ENCODE measurements at regions not wholly inside any gene's neighbourhood (a gene's known extent, or its start where the extent isn't known, plus 50 kb on each side); places are given as distances from the start of the nearest gene placed in this dataset.

DNA sequence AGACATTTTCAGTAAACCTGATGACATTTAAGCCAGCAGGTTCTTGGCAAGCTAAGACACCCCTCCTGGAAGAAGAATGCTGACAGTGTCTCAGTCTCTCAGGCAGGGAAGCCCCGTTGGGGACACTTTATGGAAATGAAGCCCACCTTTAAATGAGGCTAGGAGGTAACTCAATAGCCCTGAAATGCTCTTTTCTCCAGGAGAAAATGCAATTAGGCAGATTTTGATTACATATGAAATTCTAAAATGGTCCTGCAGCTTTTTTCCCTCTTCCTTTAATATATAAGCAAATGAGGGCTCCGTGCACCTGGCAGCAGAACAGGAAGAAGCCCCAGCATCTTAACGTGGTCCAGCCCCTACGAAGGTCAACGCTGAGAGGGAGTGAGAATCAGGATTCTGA lies 65.8 kb upstream of the CHST15 start:
- H3K9me3 Mint-ChIP-seq (ENCODE audit: low read depth) = peaks cover 9% of the 10 kb centered on the region
- peaks cover 61% of the 10 kb centered on the region for H3K4me1 Mint-ChIP-seq (ENCODE audit: low read depth)
- H3K4me3 Mint-ChIP-seq (ENCODE audit: unreplicated experiment) = no peak overlapping the region
- TF ChIP-seq, protein P1, sequence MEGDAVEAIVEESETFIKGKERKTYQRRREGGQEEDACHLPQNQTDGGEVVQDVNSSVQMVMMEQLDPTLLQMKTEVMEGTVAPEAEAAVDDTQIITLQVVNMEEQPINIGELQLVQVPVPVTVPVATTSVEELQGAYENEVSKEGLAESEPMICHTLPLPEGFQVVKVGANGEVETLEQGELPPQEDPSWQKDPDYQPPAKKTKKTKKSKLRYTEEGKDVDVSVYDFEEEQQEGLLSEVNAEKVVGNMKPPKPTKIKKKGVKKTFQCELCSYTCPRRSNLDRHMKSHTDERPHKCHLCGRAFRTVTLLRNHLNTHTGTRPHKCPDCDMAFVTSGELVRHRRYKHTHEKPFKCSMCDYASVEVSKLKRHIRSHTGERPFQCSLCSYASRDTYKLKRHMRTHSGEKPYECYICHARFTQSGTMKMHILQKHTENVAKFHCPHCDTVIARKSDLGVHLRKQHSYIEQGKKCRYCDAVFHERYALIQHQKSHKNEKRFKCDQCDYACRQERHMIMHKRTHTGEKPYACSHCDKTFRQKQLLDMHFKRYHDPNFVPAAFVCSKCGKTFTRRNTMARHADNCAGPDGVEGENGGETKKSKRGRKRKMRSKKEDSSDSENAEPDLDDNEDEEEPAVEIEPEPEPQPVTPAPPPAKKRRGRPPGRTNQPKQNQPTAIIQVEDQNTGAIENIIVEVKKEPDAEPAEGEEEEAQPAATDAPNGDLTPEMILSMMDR (IDR thresholded peaks at IDR 0.05) = no peak
- H3K27ac Mint-ChIP-seq (ENCODE audit: unreplicated experiment) = no peak overlapping the region
- DNase-seq (ENCODE audit: low spot score) = no peak
- H3K36me3 Mint-ChIP-seq (ENCODE audit: low read depth) = peaks cover 3% of the 10 kb centered on the region
- H3K27me3 Mint-ChIP-seq (ENCODE audit: low read depth) = peaks cover 2% of the 10 kb centered on the region

DNA sequence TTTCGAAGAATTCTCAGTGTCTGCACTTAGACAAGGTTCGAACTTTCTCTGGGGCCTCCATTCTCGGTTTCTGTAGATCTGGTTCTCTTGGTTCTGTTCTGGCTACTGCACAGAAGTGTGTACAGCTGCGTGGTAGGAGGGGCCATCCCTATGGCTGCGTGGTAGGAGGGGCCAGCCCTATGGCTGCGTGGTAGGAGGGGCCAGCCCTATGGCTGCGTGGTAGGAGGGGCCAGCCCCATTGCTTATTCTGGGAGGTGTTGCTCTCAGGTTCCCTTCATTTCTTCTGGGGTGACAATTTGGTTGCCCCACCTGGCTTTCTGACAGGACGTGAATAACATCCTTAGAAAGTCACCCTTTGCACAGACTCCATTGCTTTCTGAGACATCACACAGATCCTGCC lies 65.2 kb upstream of the CHST15 start:
- TF ChIP-seq, protein P1 (IDR thresholded peaks at IDR 0.05) = no peak
- Mint-ChIP-seq H3K27me3 (ENCODE audit: low read depth) (peaks cover 2% of the 10 kb centered on the region), H3K9me3 (ENCODE audit: low read depth) (peaks cover 5% of the 10 kb centered on the region), H3K4me3 (ENCODE audit: unreplicated experiment) (no peak overlapping the region), H3K36me3 (ENCODE audit: low read depth) (peaks cover 3% of the 10 kb centered on the region), H3K4me1 (ENCODE audit: low read depth) (peaks cover 55% of the 10 kb centered on the region), H3K27ac (ENCODE audit: unreplicated experiment) (no peak overlapping the region)
- DNase-seq (ENCODE audit: low spot score) = no peak

DNA sequence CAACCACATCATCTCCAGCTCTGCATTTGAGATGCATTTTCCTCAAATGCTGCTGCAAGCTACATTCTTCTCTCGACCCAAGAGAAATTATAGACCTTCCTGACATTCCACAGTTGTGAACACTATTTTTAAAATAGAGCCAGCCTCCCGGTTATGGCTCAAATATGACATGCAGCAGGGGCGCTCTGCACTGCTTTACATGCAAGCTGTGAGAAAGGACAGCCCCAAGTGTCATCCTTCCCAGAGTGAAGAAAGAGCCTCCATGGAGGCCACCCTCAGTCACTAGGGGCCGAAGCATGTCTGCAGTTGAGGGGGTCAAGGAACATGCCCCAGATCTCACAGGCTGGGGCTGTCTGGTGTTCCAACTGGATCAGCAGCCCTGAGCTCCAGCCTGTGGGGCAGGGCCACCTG lies 63.9 kb upstream of the CHST15 start:
- H3K36me3 Mint-ChIP-seq (ENCODE audit: low read depth) = peaks cover 3% of the 10 kb centered on the region
- TF ChIP-seq, protein P1 (IDR thresholded peaks at IDR 0.05) = peak; percentile 60
- no peak for DNase-seq (ENCODE audit: low spot score)
- peaks cover 49% of the 10 kb centered on the region for H3K4me1 Mint-ChIP-seq (ENCODE audit: low read depth)
- peaks cover 2% of the 10 kb centered on the region for H3K27me3 Mint-ChIP-seq (ENCODE audit: low read depth)
- H3K4me3 Mint-ChIP-seq (ENCODE audit: unreplicated experiment) = no peak overlapping the region
- H3K9me3 Mint-ChIP-seq (ENCODE audit: low read depth) = peaks cover 5% of the 10 kb centered on the region
- peak overlapping the region; percentile 93 for H3K27ac Mint-ChIP-seq (ENCODE audit: unreplicated experiment)

DNA sequence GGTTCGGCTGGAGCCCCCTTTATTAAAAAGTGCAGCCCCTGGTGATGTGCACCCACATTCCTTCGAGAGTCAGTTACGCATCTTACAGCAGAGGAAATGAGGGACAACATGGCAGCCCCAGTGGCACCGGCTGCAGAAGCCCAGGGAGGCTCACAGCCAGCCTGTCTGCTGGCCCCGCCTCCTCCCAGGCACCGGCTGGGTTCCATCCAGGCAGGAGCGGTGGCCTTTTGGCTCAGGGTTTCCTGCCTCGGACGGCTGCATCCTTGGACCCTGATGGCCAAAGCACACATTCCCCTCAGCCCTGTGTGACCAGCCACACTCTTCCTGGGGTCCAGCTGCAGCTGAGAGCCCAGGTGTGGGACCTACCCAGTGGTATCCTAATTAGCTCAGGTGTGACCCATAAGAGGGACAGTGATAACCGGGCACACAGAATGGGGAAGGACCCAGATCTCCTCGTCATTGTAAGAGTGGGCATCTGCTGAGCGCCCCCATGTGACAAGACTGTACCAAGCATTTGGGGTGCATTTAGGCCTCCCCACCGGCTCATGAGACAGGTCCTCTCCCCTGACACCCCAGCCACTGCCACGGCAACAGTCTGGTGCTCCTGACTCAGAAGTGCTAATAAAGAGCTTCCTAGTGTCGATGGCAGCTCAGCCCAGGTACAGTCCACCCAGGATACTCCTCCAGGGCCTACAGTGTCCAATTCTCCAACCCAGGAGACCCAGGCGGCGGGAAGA lies 63.3 kb upstream of the CHST15 start:
- peaks cover 2% of the 10 kb centered on the region for H3K27me3 Mint-ChIP-seq (ENCODE audit: low read depth)
- no peak for DNase-seq (ENCODE audit: low spot score)
- TF ChIP-seq, protein P1 (IDR thresholded peaks at IDR 0.05) = no peak
- no peak overlapping the region for H3K4me3 Mint-ChIP-seq (ENCODE audit: unreplicated experiment)
- peaks cover 5% of the 10 kb centered on the region for H3K9me3 Mint-ChIP-seq (ENCODE audit: low read depth)
- peaks cover 3% of the 10 kb centered on the region for H3K36me3 Mint-ChIP-seq (ENCODE audit: low read depth)
- peak overlapping the region; percentile 93 for H3K27ac Mint-ChIP-seq (ENCODE audit: unreplicated experiment)
- peaks cover 43% of the 10 kb centered on the region for H3K4me1 Mint-ChIP-seq (ENCODE audit: low read depth)

DNA sequence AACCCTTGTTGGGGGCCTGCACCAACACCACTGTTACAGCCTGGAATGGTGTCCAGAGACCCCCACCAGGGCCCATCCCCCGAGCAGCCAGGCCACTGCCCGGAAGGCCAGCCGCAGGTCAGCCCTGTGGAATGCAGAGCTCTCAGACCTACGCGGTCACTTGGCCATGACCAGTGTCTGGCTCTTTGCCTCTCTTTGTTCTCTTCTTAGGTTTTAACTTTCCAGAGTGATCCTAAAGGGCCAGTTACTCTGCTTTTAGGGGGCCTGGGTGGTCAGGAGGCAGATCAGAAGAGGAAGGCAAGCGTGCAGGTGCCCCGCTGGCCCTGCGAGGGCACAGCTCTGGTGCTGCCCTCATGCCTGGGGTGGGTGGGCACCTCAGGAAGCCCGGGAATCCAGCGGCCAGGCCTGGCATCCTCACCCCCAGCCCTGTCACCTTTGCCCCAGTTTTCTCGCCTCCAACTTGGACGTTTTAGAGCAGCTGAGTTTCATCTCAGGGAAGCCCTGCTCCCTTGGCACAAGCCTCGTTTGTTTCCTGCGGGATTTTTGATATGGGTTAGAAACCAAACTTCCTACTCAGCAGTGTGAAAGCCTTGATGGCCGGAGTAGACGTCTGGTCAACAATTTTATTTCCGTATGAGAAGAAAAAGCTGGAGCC lies 62.5 kb upstream of the CHST15 start:
- peaks cover 5% of the 10 kb centered on the region for H3K9me3 Mint-ChIP-seq (ENCODE audit: low read depth)
- peaks cover 38% of the 10 kb centered on the region for H3K4me1 Mint-ChIP-seq (ENCODE audit: low read depth)
- H3K36me3 Mint-ChIP-seq (ENCODE audit: low read depth) = peaks cover 3% of the 10 kb centered on the region
- no peak for DNase-seq (ENCODE audit: low spot score)
- TF ChIP-seq, protein P1 (IDR thresholded peaks at IDR 0.05) = no peak
- peaks cover 2% of the 10 kb centered on the region for H3K27me3 Mint-ChIP-seq (ENCODE audit: low read depth)
- H3K27ac Mint-ChIP-seq (ENCODE audit: unreplicated experiment) = peak overlapping the region; percentile 93
- no peak overlapping the region for H3K4me3 Mint-ChIP-seq (ENCODE audit: unreplicated experiment)
